Loucy (cell line): ENCODE measurements at regions not wholly inside any gene's neighbourhood (a gene's known extent, or its start where the extent isn't known, plus 50 kb on each side); places are given as distances from the start of the nearest gene placed in this dataset.

Source experiments
- H2AFZ ChIP-seq: fragments of 200-600 bp; sonication (generic); 2 replicates; pipeline ENCODE4 v1.6.0; 2016; ENCODE audit warnings: antibody characterized with exemption, mild to moderate bottlenecking, low read length, moderate library complexity
- H3F3A ChIP-seq: fragments of 200-600 bp; 2 replicates; pipeline ENCODE4 v1.6.0; 2016; ENCODE audit warnings: antibody characterized with exemption, low read depth, mild to moderate bottlenecking
- H3K27me3 ChIP-seq: fragments of 200-600 bp; sonication (generic); 2 replicates; pipeline ENCODE4 v1.6.1; 2014; ENCODE audit warnings: low read length, mild to moderate bottlenecking; ENCODE audit not compliant: insufficient read depth, poor library complexity, severe bottlenecking
- H3K36me3 ChIP-seq: fragments of 200-600 bp; sonication (generic); 2 replicates; pipeline ENCODE4 v1.6.1; 2016; ENCODE audit warnings: low read length; ENCODE audit not compliant: insufficient read depth
- H3K4me1 ChIP-seq: fragments of 200-600 bp; sonication (generic); 2 replicates; pipeline ENCODE4 v1.5.1; 2014; ENCODE audit warnings: low read length, mild to moderate bottlenecking; ENCODE audit not compliant: insufficient read depth, poor library complexity, severe bottlenecking
- H3K4me2 ChIP-seq: fragments of 200-600 bp; sonication (generic); 2 replicates; pipeline ENCODE4 v1.6.0; 2014; ENCODE audit warnings: antibody characterized with exemption, low read length, low read depth, mild to moderate bottlenecking; ENCODE audit not compliant: poor library complexity, severe bottlenecking
- H3K4me3 ChIP-seq: fragments of 200-600 bp; sonication (generic); 2 replicates; pipeline ENCODE4 v1.5.1; 2014; ENCODE audit warnings: low read length, mild to moderate bottlenecking, mixed read lengths; ENCODE audit not compliant: poor library complexity, severe bottlenecking
- H3K79me2 ChIP-seq: fragments of 200-600 bp; sonication (generic); 2 replicates; pipeline ENCODE4 v1.6.1; 2014; ENCODE audit warnings: low read length; ENCODE audit not compliant: insufficient read depth
- H3K9ac ChIP-seq: fragments of 200-600 bp; sonication (generic); 2 replicates; pipeline ENCODE4 v1.6.0; 2014; ENCODE audit warnings: mild to moderate bottlenecking, low read depth, low read length, moderate library complexity; ENCODE audit not compliant: poor library complexity, severe bottlenecking
- H3K9me2 ChIP-seq: fragments of 200-600 bp; sonication (generic); replicated peaks from 2 replicates; pipeline ENCODE4 v1.6.1; 2016; ENCODE audit warnings: low read depth, low read length, mixed read lengths
- H3K9me3 ChIP-seq: fragments of 200-600 bp; sonication (generic); 2 replicates; pipeline ENCODE4 v1.6.1; 2014; ENCODE audit warnings: mild to moderate bottlenecking, antibody characterized with exemption, low read length, low read depth; ENCODE audit not compliant: insufficient read depth
- H4K20me1 ChIP-seq: fragments of 200-600 bp; sonication (generic); 2 replicates; pipeline ENCODE4 v1.6.0; 2014; ENCODE audit warnings: antibody characterized with exemption, low read length, mild to moderate bottlenecking; ENCODE audit not compliant: insufficient read depth, poor library complexity, severe bottlenecking
- CTCF ChIP-seq: fragments of 200-600 bp; sonication (generic); conservative IDR thresholded peaks from 2 replicates; pipeline ENCODE4 v1.5.1; 2014; ENCODE audit warnings: mild to moderate bottlenecking, antibody characterized with exemption, low read length
- EZH2phosphoT487 ChIP-seq: fragments of 200-600 bp; IDR thresholded peaks from 2 replicates; pipeline ENCODE4 v1.6.1; 2018; ENCODE audit warnings: antibody characterized with exemption, mild to moderate bottlenecking, moderate library complexity, borderline replicate concordance

- TF ChIP-seq EZH2phosphoT487 (no peak), CTCF (no peak)
- H3F3A ChIP-seq, result no peaks in the 10 kb centered on the region
- no peaks in the 10 kb centered on the region for H3K9me3 ChIP-seq
- no peaks in the 10 kb centered on the region for H3K4me1 ChIP-seq
- H3K4me3 ChIP-seq, result no peak overlapping the region
- H3K79me2 ChIP-seq, result no peaks in the 10 kb centered on the region
- H3K4me2 ChIP-seq, result no peak overlapping the region
- H4K20me1 ChIP-seq, result no peaks in the 10 kb centered on the region
- no peak overlapping the region for H3K9ac ChIP-seq
- no peaks in the 10 kb centered on the region for H3K9me2 ChIP-seq
- H2AFZ ChIP-seq, result no peak overlapping the region
- no peaks in the 10 kb centered on the region for H3K36me3 ChIP-seq
- H3K27me3 ChIP-seq, result no peaks in the 10 kb centered on the region
Observed at GRCh38 chr7:52074071-52074470, 757.5 kb upstream of the COBL start.

- no peak overlapping the region for H3K4me2 ChIP-seq
- no peaks in the 10 kb centered on the region for H3K36me3 ChIP-seq
- no peaks in the 10 kb centered on the region for H3K4me1 ChIP-seq
- H2AFZ ChIP-seq, result no peak overlapping the region
- H3K79me2 ChIP-seq, result no peaks in the 10 kb centered on the region
- H3F3A ChIP-seq, result no peaks in the 10 kb centered on the region
- TF ChIP-seq CTCF, result no peak
- TF ChIP-seq EZH2phosphoT487, result no peak
- H4K20me1 ChIP-seq, result no peaks in the 10 kb centered on the region
- H3K27me3 ChIP-seq, result no peaks in the 10 kb centered on the region
- H3K9ac ChIP-seq, result no peak overlapping the region
- H3K9me2 ChIP-seq, result no peaks in the 10 kb centered on the region
- H3K4me3 ChIP-seq, result no peak overlapping the region
- H3K9me3 ChIP-seq, result no peaks in the 10 kb centered on the region
Observed at GRCh38 chr7:52071744-52072143, 755.1 kb upstream of the COBL start.

GRCh38 chr7:52064493-52064892 is 747.9 kb upstream of the COBL start:
- Histone ChIP-seq H3K27me3 (no peaks in the 10 kb centered on the region), H3K36me3 (no peaks in the 10 kb centered on the region), H3K9ac (no peak overlapping the region), H3K4me2 (no peak overlapping the region), H3K4me3 (no peak overlapping the region), H3F3A (no peaks in the 10 kb centered on the region), H4K20me1 (no peaks in the 10 kb centered on the region), H3K79me2 (no peaks in the 10 kb centered on the region), H2AFZ (no peak overlapping the region), H3K4me1 (no peaks in the 10 kb centered on the region), H3K9me3 (no peaks in the 10 kb centered on the region), H3K9me2 (no peaks in the 10 kb centered on the region)
- no peak for TF ChIP-seq EZH2phosphoT487
- no peak for TF ChIP-seq CTCF
